IMR-90 (cell line): ENCODE measurements at regions not wholly inside any gene's neighbourhood (a gene's known extent, or its start where the extent isn't known, plus 50 kb on each side); places are given as distances from the start of the nearest gene placed in this dataset.

Experiments
- ATAC-seq: fragments of 200-7000 bp; cut with Tn5 transposase; 2 replicates; pipeline ENCODE4 v1.9.1; 2020; ENCODE audit warnings: low read depth, mild to moderate bottlenecking, moderate library complexity
- BruUV-seq: library from RNA; stranded (reverse); fragments of 400-500 nt; replicated peaks from 2 replicates; lab custom pipeline; 2021; lab: Mats Ljungman, UMichigan
- CTCF ChIA-PET: fragments of 300-600 bp; formaldehyde crosslinking; extraction: SDS; loops from one replicate; lab custom pipeline; 2021; ENCODE audit warnings: antibody characterized with exemption; lab: Yijun Ruan, JAX
- POLR2A ChIA-PET: fragments of 300-600 bp; sonication (Branson Sonifier 250); formaldehyde crosslinking; loops from one replicate; lab custom pipeline; 2022; ENCODE audit warnings: antibody characterized with exemption; ENCODE audit not compliant: unreplicated experiment; lab: Charles Lee
- DNase-seq: peaks from one replicate; pipeline ENCODE4 v3.0.0; 2013
- H2AFZ ChIP-seq: replicated peaks from 2 replicates; pipeline ENCODE3; 2013; ENCODE audit warnings: low read length, mild to moderate bottlenecking; ENCODE audit not compliant: poor library complexity
- H2AK5ac ChIP-seq: 2 replicates; pipeline ENCODE4 v1.6.1; 2013; ENCODE audit warnings: low read depth, low read length, inconsistent platforms
- H2AK9ac ChIP-seq: replicated peaks from 2 replicates; pipeline ENCODE3; 2013; ENCODE audit warnings: mild to moderate bottlenecking, low read depth, low read length, moderate library complexity; ENCODE audit not compliant: poor library complexity
- H2BK120ac ChIP-seq: 2 replicates; pipeline ENCODE4 v1.6.1; 2013; ENCODE audit warnings: low read depth, low read length, inconsistent platforms
- H2BK15ac ChIP-seq: 3 replicates; pipeline ENCODE4 v1.6.1; 2013; ENCODE audit warnings: low read depth, low read length, inconsistent platforms
- H2BK20ac ChIP-seq: 2 replicates; pipeline ENCODE4 v1.6.1; 2013; ENCODE audit warnings: low read depth, mild to moderate bottlenecking, inconsistent platforms, low read length, moderate library complexity
- H2BK5ac ChIP-seq: 2 replicates; pipeline ENCODE4 v1.6.1; 2013; ENCODE audit warnings: mild to moderate bottlenecking, low read depth, low read length, inconsistent platforms; ENCODE audit not compliant: poor library complexity, severe bottlenecking
- H3K14ac ChIP-seq: replicated peaks from 2 replicates; pipeline ENCODE4 v1.6.1; 2013; ENCODE audit warnings: low read depth, low read length, inconsistent platforms
- H3K18ac ChIP-seq: 2 replicates; pipeline ENCODE4 v1.6.1; 2013; ENCODE audit warnings: low read depth, low read length, control low read depth
- H3K23ac ChIP-seq: 2 replicates; pipeline ENCODE4 v1.6.1; 2013; ENCODE audit warnings: low read depth, low read length, inconsistent platforms
- H3K27ac ChIP-seq: 2 replicates; pipeline ENCODE4 v1.5.1; 2013; ENCODE audit warnings: mild to moderate bottlenecking, control low read depth, low read length; ENCODE audit not compliant: insufficient read depth
- H3K27me3 ChIP-seq: 2 replicates; pipeline ENCODE4 v1.6.1; 2013; ENCODE audit warnings: low read length; ENCODE audit not compliant: control insufficient read depth, insufficient read depth
- H3K36me3 ChIP-seq: 2 replicates; pipeline ENCODE4 v1.6.1; 2013; ENCODE audit warnings: low read length, mixed read lengths; ENCODE audit not compliant: control insufficient read depth, insufficient read depth
- H3K4ac ChIP-seq: 2 replicates; pipeline ENCODE4 v1.6.1; 2013; ENCODE audit warnings: low read depth, low read length, inconsistent platforms
- H3K4me1 ChIP-seq: 2 replicates; pipeline ENCODE4 v1.6.1; 2013; ENCODE audit warnings: low read length, mixed read lengths; ENCODE audit not compliant: control insufficient read depth, insufficient read depth
- H3K4me2 ChIP-seq: 2 replicates; pipeline ENCODE4 v1.6.1; 2013; ENCODE audit warnings: low read depth, mild to moderate bottlenecking, control low read depth, low read length, moderate library complexity
- H3K4me3 ChIP-seq: 2 replicates; pipeline ENCODE4 v1.5.1; 2013; ENCODE audit warnings: low read depth, mild to moderate bottlenecking, control low read depth, low read length, moderate library complexity; ENCODE audit not compliant: insufficient read depth
- H3K56ac ChIP-seq: 2 replicates; pipeline ENCODE4 v1.6.1; 2013; ENCODE audit warnings: low read length, inconsistent platforms; ENCODE audit not compliant: insufficient read depth; ENCODE audit errors: extremely low read depth
- H3K79me1 ChIP-seq, 2 experiments: 2 replicates each; pipeline ENCODE4 v1.6.1; 2013; ENCODE audit warnings: low read length in 2 of 2, inconsistent platforms in 1 of 2, low read depth in 1 of 2
- H3K9ac ChIP-seq: 2 replicates; pipeline ENCODE4 v1.6.1; 2013; ENCODE audit warnings: low read depth, low read length, control low read depth
- H3K9me1 ChIP-seq: 2 replicates; pipeline ENCODE4 v1.6.1; 2013; ENCODE audit warnings: low read length, inconsistent platforms; ENCODE audit not compliant: insufficient read depth
- H3K9me3 ChIP-seq: 2 replicates; pipeline ENCODE4 v1.6.1; 2013; ENCODE audit warnings: low read length; ENCODE audit not compliant: control insufficient read depth, insufficient read depth
- H4K20me1 ChIP-seq: 2 replicates; pipeline ENCODE4 v1.6.1; 2013; ENCODE audit warnings: low read length, inconsistent platforms; ENCODE audit not compliant: insufficient read depth
- H4K5ac ChIP-seq: 2 replicates; pipeline ENCODE4 v1.6.1; 2013; ENCODE audit warnings: mild to moderate bottlenecking, low read depth, low read length, control low read depth
- H4K8ac ChIP-seq, 2 experiments: 2 replicates each; pipeline ENCODE4 v1.6.1; 2013; ENCODE audit warnings: low read depth in 2 of 2, low read length in 2 of 2, control low read depth in 1 of 2, inconsistent platforms in 1 of 2
- H4K91ac ChIP-seq: 2 replicates; pipeline ENCODE4 v1.6.1; 2013; ENCODE audit warnings: low read depth, low read length, inconsistent platforms; ENCODE audit not compliant: insufficient read depth
- BHLHE40 ChIP-seq: fragments of 150-350 bp; IDR thresholded peaks from 2 replicates; pipeline ENCODE4 v1.6.1; 2016; ENCODE audit warnings: mild to moderate bottlenecking, low read depth, low read length
- CEBPB ChIP-seq: IDR thresholded peaks from 2 replicates; pipeline ENCODE4 v1.6.1; 2012; ENCODE audit warnings: low read depth, low read length, improper control_type of control experiment
- MAZ ChIP-seq: IDR thresholded peaks from 2 replicates; pipeline ENCODE4 v1.6.1; 2012; ENCODE audit warnings: low read depth, mild to moderate bottlenecking, low read length, improper control_type of control experiment, moderate library complexity, borderline replicate concordance
- NFE2L2 ChIP-seq: fragments of 150-350 bp; IDR thresholded peaks from 2 replicates; pipeline ENCODE4 v1.6.1; 2016; ENCODE audit warnings: low read depth, mild to moderate bottlenecking, low read length
- POLR2A ChIP-seq: IDR thresholded peaks from 2 replicates; pipeline ENCODE4 v1.6.1; 2012; ENCODE audit warnings: mild to moderate bottlenecking, low read depth, low read length
- SMC3 ChIP-seq: fragments of 150-350 bp; IDR thresholded peaks from 2 replicates; pipeline ENCODE4 v1.6.1; 2016; ENCODE audit warnings: low read depth, mild to moderate bottlenecking, antibody characterized with exemption, low read length, moderate library complexity
- WGBS, 2 experiments: methylation state at CpG; one replicate each; pipeline versions ENCODE4 v1.1.5 to v1.1.7; 2013; ENCODE audit warnings: missing lambda C conversion rate in 2 of 2; ENCODE audit not compliant: insufficient read length in 1 of 2; ENCODE audit errors: extremely low coverage in 2 of 2; 5-methylcytosine and 5-hydroxymethylcytosine counted together
- dilution Hi-C: fragments of 300-500 bp; cut with HindIII; formaldehyde crosslinking; loops from one replicate; pipeline ENCODE4 v1.14.3; 2018; ENCODE audit warnings: low sequenced_read_pairs; ENCODE audit not compliant: unreplicated experiment
- in situ Hi-C: fragments of 300-500 bp; cut with MboI; formaldehyde crosslinking; loops from 3 replicates; pipeline ENCODE4 v1.14.3; 2019; ENCODE audit warnings: low sequenced_read_pairs, inconsistent platforms, mixed read lengths
- intact Hi-C: fragments of 100-400 bp; cut with micrococcal nuclease; formaldehyde crosslinking; loops from 2 replicates; pipeline ENCODE4 v1.10.0; 2022
- TF ChIP-seq, protein P1 (sequence below): fragments of 150-350 bp; IDR thresholded peaks from 2 replicates; pipeline ENCODE4 v1.6.1; 2017; ENCODE audit warnings: mild to moderate bottlenecking, antibody characterized with exemption, low read length, low read depth
- TF ChIP-seq, protein P2 (sequence below): conservative IDR thresholded peaks from 2 replicates; pipeline ENCODE4 v1.5.1; 2012; ENCODE audit warnings: mild to moderate bottlenecking, low read depth, low read length, improper control_type of control experiment

DNA sequence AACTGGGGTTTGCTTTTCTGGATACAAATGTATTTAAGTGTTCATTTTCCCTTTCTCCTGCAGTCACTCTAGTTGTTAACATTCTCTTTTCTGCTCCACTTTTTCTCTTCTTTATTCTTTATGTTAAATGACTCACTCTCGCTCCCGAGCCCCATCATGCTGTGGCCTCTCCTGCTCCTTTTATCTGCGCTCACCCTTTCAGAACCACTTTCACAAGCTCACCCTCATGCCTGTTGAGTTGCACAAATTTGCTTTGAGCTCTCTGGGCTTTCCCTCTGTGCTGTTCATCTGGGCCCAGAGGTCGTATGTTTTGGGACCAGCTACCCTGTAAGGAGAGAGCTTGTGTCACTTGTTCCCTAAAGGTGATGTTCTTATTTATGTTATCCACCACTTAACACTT, 98.1 kb upstream of the ASCC3 start:
- in situ Hi-C loops (no loop called here), intact Hi-C loops (no loop called here), dilution Hi-C loops (no loop called here)
- Histone ChIP-seq H3K4me3 (no peak overlapping the region), H3K27me3 (no peaks in the 10 kb centered on the region), H3K9me1 (no peaks in the 10 kb centered on the region), H3K4me2 (no peak overlapping the region), H2BK5ac (no peak overlapping the region), H3K18ac (no peak overlapping the region), H3K4ac (no peak overlapping the region), H4K8ac (no peak overlapping the region), H2BK120ac (no peak overlapping the region), H3K23ac (no peak overlapping the region), H3K79me1 (no peaks in the 10 kb centered on the region), H4K5ac (no peak overlapping the region), H2AK5ac (no peak overlapping the region), H3K27ac (no peak overlapping the region), H2AFZ (no peak overlapping the region), H3K9me3 (peaks cover under 1% of the 10 kb centered on the region; the same call in 1 of the 2 replicates), H2AK9ac (no peak overlapping the region), H2BK20ac (no peak overlapping the region), H3K56ac (no peak overlapping the region), H3K9ac (no peak overlapping the region), H3K4me1 (no peaks in the 10 kb centered on the region), H3K14ac (no peak overlapping the region), H3K36me3 (no peaks in the 10 kb centered on the region), H4K20me1 (no peaks in the 10 kb centered on the region), H2BK15ac (no peak overlapping the region), H4K91ac (no peak overlapping the region)
- no peak for TF ChIP-seq MAZ
- TF ChIP-seq BHLHE40 = no peak
- no peak for TF ChIP-seq SMC3
- TF ChIP-seq, protein P1, sequence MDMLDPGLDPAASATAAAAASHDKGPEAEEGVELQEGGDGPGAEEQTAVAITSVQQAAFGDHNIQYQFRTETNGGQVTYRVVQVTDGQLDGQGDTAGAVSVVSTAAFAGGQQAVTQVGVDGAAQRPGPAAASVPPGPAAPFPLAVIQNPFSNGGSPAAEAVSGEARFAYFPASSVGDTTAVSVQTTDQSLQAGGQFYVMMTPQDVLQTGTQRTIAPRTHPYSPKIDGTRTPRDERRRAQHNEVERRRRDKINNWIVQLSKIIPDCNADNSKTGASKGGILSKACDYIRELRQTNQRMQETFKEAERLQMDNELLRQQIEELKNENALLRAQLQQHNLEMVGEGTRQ = no peak
- TF ChIP-seq POLR2A = no peak
- TF ChIP-seq NFE2L2 = no peak
- TF ChIP-seq CEBPB = no peak
- TF ChIP-seq, protein P2, sequence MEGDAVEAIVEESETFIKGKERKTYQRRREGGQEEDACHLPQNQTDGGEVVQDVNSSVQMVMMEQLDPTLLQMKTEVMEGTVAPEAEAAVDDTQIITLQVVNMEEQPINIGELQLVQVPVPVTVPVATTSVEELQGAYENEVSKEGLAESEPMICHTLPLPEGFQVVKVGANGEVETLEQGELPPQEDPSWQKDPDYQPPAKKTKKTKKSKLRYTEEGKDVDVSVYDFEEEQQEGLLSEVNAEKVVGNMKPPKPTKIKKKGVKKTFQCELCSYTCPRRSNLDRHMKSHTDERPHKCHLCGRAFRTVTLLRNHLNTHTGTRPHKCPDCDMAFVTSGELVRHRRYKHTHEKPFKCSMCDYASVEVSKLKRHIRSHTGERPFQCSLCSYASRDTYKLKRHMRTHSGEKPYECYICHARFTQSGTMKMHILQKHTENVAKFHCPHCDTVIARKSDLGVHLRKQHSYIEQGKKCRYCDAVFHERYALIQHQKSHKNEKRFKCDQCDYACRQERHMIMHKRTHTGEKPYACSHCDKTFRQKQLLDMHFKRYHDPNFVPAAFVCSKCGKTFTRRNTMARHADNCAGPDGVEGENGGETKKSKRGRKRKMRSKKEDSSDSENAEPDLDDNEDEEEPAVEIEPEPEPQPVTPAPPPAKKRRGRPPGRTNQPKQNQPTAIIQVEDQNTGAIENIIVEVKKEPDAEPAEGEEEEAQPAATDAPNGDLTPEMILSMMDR = no peak
- ATAC-seq (no peak), DNase-seq (no peak)
- no TSS peak for BruUV-seq
- CTCF ChIA-PET = no interaction called here
- no CpG with 5 or more reads among the region's 4 CpGs for whole genome bisulfite sequencing, 2 experiments
- POLR2A ChIA-PET = interaction anchor here (0.6 kb wide), 1 partner anchor 13 kb away, joined by 3 read pairs; no protein-coding TSS in a partner anchor
